ENCODE measurements at regions not wholly inside any gene's neighbourhood (a gene's known extent, or its start where the extent isn't known, plus 50 kb on each side); places are given as distances from the start of the nearest gene placed in this dataset.

DNA sequence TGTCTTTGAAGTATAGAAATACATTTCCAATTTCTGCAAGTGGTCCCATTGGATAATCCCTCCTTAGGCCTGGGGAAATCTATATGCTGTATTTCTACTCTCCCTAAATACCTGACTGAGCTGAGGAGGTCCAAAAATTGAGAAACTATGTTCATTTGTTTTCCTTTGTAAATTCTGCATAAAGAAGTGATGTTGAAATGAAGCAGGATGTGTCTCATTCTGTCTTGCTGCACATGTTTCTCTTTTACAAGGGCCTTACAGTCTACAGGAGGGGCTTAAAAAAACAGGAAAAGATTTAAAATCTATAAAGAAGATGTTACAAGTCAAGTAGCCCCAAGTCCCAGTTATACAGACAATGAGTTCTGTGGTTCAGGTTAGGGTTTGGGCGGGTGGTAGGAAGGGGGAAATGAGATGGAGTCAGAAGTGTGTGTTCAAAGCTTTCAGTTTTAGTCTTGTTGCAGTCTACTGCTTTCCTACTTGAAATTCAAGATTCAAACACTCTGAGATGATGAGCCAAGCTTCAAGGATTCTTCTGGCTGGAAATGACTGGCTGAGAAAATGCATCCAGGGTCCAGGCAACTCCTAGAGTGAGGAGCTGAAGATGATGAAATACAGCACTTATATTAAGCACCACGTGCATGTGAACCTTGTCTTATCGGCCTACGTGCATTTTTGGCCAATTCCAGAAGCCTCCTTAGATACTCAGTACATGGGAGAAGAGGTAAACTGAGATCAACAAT lies 146.3 kb upstream of the CELF4 start:
- Histone ChIP-seq H2BK20ac (ENCODE audit: low read length) (no peak overlapping the region), H3K14ac (ENCODE audit: insufficient read length) (no peak overlapping the region), H4K91ac (replicated peaks; ENCODE audit: insufficient read length, low read length) (no peak overlapping the region), H3K9ac (replicated peaks in 1 of 4; ENCODE audit: extremely low read depth in 1 of 4, low read depth in 3 of 4, low read length in 3 of 4) (no peak overlapping the region), H3K36me3 (ENCODE audit: control insufficient read depth in 2 of 4, insufficient read depth in 4 of 4, low read length in 3 of 4) (no peaks in the 10 kb centered on the region), H4K5ac (ENCODE audit: insufficient read length, low read depth, low read length) (no peak overlapping the region), H3K4me1 (replicated peaks in 1 of 4; ENCODE audit: control insufficient read depth in 3 of 4, insufficient read depth in 4 of 4, low read length in 3 of 4) (no peaks in the 10 kb centered on the region; a peak in 1 of 7 replicates), H2BK120ac (replicated peaks; ENCODE audit: low read depth, low read length) (no peak overlapping the region), H3K79me2 (ENCODE audit: control insufficient read depth in 1 of 2, insufficient read depth in 2 of 2, low read length in 2 of 2) (no peaks in the 10 kb centered on the region), H3K9me3 (ENCODE audit: insufficient read depth in 2 of 2, low read depth in 1 of 2, low read length in 1 of 2) (no peaks in the 10 kb centered on the region), H3K18ac (ENCODE audit: extremely low read depth, low read length) (no peak overlapping the region), H3K23ac (ENCODE audit: insufficient read length) (no peak overlapping the region), H2BK12ac (ENCODE audit: low read depth, low read length) (no peak overlapping the region), H3K23me2 (ENCODE audit: low read depth, low read length) (no peaks in the 10 kb centered on the region), H2BK5ac (ENCODE audit: low read depth, low read length) (no peak overlapping the region), H3K27me3 (replicated peaks in 1 of 4; ENCODE audit: control insufficient read depth in 3 of 4, extremely low read depth in 1 of 4, insufficient read depth in 3 of 4, low read length in 3 of 4) (no peaks in the 10 kb centered on the region; a peak in 1 of 7 replicates), H3K4me2 (ENCODE audit: insufficient read depth in 1 of 2, low read depth in 2 of 2, low read length in 2 of 2) (no peak overlapping the region), H2AFZ (ENCODE audit: low read length) (no peak overlapping the region), H4K20me1 (replicated peaks in 1 of 2; ENCODE audit: control insufficient read depth in 1 of 2, insufficient read depth in 2 of 2, low read length in 2 of 2) (no peaks in the 10 kb centered on the region), H3K56ac (replicated peaks; ENCODE audit: insufficient read length, low read depth, low read length) (no peak overlapping the region), H4K8ac (ENCODE audit: extremely low read depth, insufficient read depth, low read length) (no peak overlapping the region), H3K4ac (replicated peaks; ENCODE audit: insufficient read length, low read depth, low read length) (no peak overlapping the region), H2AK5ac (ENCODE audit: low read depth, low read length) (no peak overlapping the region), H2BK15ac (ENCODE audit: low read length) (no peak overlapping the region), H3K79me1 (ENCODE audit: low read depth, low read length) (no peaks in the 10 kb centered on the region), H3K4me3 (ENCODE audit: extremely low read depth in 1 of 4, insufficient read depth in 2 of 4, low read depth in 3 of 4, low read length in 4 of 4) (no peak overlapping the region), H3K27ac (ENCODE audit: low read depth, low read length) (no peak overlapping the region)
- POLR2A ChIA-PET (ENCODE audit: partially characterized antibody) = no interaction called here
- DNase-seq (ENCODE audit: low read depth in 1 of 2, low spot score in 2 of 2) = no peak
- CTCF ChIA-PET (ENCODE audit: partially characterized antibody) = no interaction called here
- 93% methylated on average over 4 of the region's 4 CpGs; no CpG with 5 or more reads in 1 of the 2 experiments for WGBS, 2 experiments (ENCODE audit: extremely low coverage in 1 of 2, insufficient coverage in 1 of 2, insufficient read length in 1 of 2, insufficient replicate concordance in 2 of 2, low coverage in 1 of 2, low lambda C conversion rate in 2 of 2, missing lambda C conversion rate in 1 of 2)
- TF ChIP-seq PHF8 (conservative IDR thresholded peaks at IDR 0.05; ENCODE audit: low read depth, low read length) (no peak), SIN3A (conservative IDR thresholded peaks at IDR 0.05 in 1 of 2, IDR thresholded peaks at IDR 0.05 in 1 of 2; ENCODE audit: low read depth in 1 of 2, low read length in 2 of 2) (no peak)
- no peak for FAIRE-seq

Measured in H1 (cell line).